HG03442 (cell line): ENCODE measurements at regions not wholly inside any gene's neighbourhood (a gene's known extent, or its start where the extent isn't known, plus 50 kb on each side); places are given as distances from the start of the nearest gene placed in this dataset.

Experiments
- ATAC-seq: cut with Tn5 transposase; IDR thresholded peaks from one replicate; pipeline ENCODE4 v1.9.1; 2021; ENCODE audit warnings: mild to moderate bottlenecking, moderate library complexity; ENCODE audit not compliant: unreplicated experiment

DNA sequence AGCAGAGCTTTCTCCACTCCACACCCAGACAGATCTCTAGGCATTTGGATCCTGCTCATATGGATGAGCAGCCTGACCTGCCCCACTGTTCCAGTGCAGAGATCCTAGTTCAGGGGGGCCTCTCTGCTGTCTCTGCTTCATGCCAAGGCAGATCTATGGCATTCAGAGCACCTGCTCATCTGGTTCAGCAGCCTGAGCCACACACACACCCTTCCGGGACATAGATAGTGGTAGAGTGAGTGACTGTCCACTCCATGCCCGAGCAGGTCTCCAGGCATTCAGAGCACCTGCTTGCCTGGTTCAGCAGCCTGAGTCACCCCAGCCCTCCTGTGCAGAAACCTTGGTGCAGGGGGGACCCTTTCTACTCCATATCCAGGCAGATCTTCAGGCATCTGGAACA, 54.3 kb upstream of the ZNF800 start:
- no peak for ATAC-seq
